GM10266 (cell line): ENCODE measurements at regions not wholly inside any gene's neighbourhood (a gene's known extent, or its start where the extent isn't known, plus 50 kb on each side); places are given as distances from the start of the nearest gene placed in this dataset.

Experiments used
- DNase-seq: peaks from one replicate; pipeline ENCODE4 v3.0.0; 2012; ENCODE audit errors: extremely low spot score
- TF ChIP-seq, protein P1 (sequence below): IDR thresholded peaks from 2 replicates; pipeline ENCODE4 v1.5.1; 2012; ENCODE audit warnings: mild to moderate bottlenecking, low read depth; ENCODE audit not compliant: control insufficient read depth, insufficient read depth; ENCODE audit errors: missing control alignments

DNA sequence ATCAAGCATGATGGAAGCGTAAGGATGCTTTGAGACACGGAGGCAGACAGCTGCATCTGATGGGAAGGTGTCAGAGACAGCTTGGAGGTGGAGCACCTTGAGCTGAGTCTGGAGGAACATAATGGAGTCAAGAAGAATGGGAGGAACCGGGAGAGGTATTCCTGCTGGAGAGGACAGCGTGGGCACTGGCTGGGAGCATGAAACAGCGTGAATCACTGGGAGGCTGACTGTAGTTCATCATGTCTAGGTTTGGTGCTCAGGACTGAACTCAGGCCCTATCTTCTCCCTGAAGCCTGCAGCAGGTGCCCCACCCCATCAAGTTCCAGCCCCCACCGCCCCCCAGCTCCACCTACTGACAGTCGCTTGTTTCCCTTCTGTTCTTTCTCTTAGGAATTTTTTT is 98.6 kb downstream of the TMEM17 start:
- no peak for DNase-seq

DNA sequence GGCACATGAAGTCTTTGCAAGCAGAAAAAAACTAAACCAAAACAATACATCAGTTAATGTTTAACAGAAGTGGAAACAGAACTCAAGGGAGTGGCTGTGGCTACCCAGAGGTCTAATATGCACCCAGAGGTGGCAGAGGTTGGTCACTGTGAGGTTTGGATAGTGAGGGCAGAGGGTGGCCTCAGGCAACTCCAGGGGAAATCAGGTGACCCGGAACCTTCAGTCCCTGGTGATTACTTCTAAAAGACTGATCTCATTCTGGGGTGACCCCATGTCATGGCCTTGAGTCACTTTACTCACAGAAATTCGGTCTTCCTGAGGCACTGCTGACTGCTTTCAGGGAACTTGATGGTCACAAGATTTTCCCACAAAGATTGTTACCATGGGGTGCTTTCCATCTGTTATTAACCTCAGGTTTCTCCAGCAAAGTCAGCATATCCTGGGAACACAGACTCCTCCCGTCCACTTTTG is 99.4 kb downstream of the TMEM17 start:
- TF ChIP-seq, protein P1, sequence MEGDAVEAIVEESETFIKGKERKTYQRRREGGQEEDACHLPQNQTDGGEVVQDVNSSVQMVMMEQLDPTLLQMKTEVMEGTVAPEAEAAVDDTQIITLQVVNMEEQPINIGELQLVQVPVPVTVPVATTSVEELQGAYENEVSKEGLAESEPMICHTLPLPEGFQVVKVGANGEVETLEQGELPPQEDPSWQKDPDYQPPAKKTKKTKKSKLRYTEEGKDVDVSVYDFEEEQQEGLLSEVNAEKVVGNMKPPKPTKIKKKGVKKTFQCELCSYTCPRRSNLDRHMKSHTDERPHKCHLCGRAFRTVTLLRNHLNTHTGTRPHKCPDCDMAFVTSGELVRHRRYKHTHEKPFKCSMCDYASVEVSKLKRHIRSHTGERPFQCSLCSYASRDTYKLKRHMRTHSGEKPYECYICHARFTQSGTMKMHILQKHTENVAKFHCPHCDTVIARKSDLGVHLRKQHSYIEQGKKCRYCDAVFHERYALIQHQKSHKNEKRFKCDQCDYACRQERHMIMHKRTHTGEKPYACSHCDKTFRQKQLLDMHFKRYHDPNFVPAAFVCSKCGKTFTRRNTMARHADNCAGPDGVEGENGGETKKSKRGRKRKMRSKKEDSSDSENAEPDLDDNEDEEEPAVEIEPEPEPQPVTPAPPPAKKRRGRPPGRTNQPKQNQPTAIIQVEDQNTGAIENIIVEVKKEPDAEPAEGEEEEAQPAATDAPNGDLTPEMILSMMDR: no peak
- no peak for DNase-seq

More for the DNA sequence above, 98.6 kb downstream of the TMEM17 start:
- TF ChIP-seq, protein P1: no peak

DNA sequence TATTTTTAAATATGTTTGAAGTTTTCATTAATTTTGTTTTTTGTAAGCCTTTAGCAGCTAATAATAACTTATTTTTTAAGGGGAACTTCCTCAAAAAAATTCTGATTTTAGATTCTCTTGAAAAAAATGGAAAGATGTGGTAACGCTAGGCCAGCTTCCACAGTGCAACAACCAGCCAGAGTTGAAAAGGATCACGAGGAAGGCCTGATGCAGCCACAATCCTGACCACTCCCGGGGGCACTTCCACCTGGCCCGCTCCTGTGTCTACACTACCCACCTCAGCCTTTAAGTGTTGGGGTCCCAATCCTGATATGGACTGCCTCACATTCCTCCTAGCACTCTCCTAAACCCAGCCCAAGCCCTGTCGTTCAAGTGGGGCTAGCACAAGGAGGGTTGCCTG is 101.1 kb downstream of the TMEM17 start:
- TF ChIP-seq, protein P1: no peak
- no peak for DNase-seq

DNA sequence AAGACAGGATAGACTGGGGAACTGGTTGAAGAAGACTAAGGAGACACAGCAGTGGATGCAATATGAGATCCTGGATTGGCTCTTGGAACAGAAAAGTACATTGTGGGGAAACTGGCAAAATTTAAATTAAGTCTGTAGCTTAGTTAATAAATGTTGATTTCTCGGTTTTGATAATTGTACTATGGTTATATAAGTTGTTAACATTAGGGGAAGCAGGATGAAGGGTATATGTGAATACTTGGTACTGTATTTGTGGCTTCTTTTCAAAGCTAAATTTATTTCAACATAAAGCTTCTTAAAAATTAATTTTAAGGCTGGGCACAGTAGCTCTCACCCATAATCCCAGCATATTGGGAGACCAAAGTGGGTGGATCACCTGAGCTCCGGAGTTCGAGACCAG is 103.8 kb downstream of the TMEM17 start:
- DNase-seq: no peak
- TF ChIP-seq, protein P1: no peak

DNA sequence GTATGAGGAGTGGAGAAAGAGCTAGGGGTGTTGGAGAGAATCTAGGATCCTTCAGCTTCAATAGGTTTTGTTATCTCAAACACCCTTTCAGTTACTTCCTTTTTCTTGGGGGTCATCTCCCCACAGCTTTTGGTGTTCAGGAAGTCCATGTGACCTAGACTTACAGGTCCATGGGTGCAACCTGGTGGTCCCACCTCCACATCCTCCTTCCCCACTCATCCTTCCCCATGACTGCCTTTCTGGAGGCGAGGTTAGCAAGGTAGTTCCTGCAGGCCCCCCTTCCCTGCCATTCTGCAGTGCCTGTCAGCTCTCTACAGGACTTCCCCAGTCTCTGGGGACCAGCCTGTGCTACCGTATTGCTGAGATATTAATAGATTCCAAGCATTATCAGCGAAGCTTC is 107.6 kb downstream of the TMEM17 start:
- TF ChIP-seq, protein P1: no peak
- DNase-seq: peak; percentile 41

DNA sequence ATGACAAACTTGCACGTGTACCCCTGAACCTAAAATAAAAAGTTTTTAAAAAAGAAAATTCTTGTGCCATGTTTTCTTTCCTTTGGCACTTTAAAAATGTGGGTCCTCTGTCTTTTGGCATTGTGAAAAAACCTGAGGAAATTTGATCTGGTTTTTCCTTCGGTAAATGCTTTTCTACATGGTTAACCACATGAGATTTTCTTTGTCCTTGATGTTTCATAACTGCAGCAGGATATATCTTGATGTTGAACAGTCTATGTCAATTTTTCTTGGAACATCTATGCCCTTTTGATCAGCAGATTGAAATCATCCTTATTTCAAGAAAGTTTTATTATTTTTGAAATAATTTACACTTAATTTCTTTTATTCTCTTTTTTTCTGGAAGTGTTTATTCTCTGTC is 109.1 kb downstream of the TMEM17 start:
- TF ChIP-seq, protein P1: no peak
- no peak for DNase-seq

DNA sequence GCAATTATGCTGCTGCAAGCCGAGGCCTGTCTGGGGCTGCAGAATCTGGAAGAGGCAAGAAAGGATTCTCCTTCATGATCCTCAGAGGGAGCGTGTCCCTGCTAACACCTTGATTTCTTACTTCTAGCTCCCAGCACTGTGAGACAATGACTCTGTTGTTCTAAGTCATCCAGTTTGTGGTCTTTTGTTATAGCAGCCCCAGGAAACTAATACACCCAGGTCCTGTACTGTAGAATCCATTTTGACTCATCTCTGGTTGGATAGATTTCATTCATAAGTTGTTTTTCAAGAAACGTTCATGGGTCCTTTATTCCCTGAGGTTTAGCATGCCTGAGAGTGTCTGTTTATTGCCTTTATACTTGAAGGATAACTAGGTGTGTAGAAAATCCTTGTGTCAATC is 112.7 kb downstream of the TMEM17 start:
- DNase-seq: no peak

More for the DNA sequence above, 112.7 kb downstream of the TMEM17 start:
- TF ChIP-seq, protein P1: no peak
